ENCODE measurements at regions not wholly inside any gene's neighbourhood (a gene's known extent, or its start where the extent isn't known, plus 50 kb on each side); places are given as distances from the start of the nearest gene placed in this dataset.

DNA sequence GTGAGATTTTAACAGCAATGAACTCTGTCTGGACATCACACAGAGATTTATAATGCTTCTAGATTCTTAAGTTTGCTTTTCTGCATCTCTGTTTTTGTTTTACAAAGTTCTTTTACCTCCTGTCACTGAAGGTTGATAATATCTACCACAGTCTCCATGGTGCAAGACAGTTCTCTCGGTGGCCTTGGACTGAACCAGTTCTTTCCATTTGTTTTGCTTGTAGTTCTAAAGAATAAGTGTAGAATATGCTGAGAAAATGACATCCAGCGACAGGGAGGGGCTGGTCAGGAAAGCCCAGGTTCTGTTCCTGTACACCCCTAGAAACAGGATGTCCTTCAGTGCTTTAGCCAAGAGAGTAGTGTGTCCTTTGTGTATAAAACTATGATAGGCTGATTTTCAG, 1079.5 kb upstream of the INTU start:
- Mint-ChIP-seq H3K27ac (ENCODE audit: unreplicated experiment) (no peak overlapping the region), H3K9me3 (no peaks in the 10 kb centered on the region), H3K4me1 (no peaks in the 10 kb centered on the region), H3K27me3 (ENCODE audit: low read depth) (no peaks in the 10 kb centered on the region), H3K4me3 (no peak overlapping the region), H3K36me3 (ENCODE audit: low read depth) (no peaks in the 10 kb centered on the region)
- TF ChIP-seq, protein P1, sequence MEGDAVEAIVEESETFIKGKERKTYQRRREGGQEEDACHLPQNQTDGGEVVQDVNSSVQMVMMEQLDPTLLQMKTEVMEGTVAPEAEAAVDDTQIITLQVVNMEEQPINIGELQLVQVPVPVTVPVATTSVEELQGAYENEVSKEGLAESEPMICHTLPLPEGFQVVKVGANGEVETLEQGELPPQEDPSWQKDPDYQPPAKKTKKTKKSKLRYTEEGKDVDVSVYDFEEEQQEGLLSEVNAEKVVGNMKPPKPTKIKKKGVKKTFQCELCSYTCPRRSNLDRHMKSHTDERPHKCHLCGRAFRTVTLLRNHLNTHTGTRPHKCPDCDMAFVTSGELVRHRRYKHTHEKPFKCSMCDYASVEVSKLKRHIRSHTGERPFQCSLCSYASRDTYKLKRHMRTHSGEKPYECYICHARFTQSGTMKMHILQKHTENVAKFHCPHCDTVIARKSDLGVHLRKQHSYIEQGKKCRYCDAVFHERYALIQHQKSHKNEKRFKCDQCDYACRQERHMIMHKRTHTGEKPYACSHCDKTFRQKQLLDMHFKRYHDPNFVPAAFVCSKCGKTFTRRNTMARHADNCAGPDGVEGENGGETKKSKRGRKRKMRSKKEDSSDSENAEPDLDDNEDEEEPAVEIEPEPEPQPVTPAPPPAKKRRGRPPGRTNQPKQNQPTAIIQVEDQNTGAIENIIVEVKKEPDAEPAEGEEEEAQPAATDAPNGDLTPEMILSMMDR (conservative IDR thresholded peaks at IDR 0.05) = no peak
- no peak for DNase-seq (ENCODE audit: low read depth, low spot score)

DNA sequence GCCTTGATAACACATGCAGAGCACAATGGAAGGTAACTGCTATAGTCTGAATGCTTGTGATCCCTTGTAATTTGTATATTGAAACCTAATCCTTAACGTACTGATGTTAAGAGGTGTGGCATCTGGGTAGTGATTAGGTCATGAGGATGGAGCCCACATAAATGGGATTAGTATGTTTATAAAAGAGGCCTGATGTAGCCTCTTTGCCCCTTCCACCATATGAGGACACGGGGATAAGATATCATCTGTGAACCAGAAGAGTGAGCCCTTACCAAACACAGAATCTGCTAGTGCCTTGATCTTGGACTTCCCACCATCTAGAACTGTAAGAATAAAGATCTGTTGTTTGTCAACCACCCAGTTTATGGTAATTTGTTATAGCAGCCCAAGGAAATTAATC, 1074.2 kb upstream of the INTU start:
- H3K9me3 Mint-ChIP-seq = peaks cover 3% of the 10 kb centered on the region
- no peak for DNase-seq (ENCODE audit: low read depth, low spot score)
- TF ChIP-seq, protein P1 (conservative IDR thresholded peaks at IDR 0.05) = no peak
- no peak overlapping the region for H3K27ac Mint-ChIP-seq (ENCODE audit: unreplicated experiment)
- H3K4me1 Mint-ChIP-seq = no peaks in the 10 kb centered on the region
- H3K36me3 Mint-ChIP-seq (ENCODE audit: low read depth) = peaks cover 3% of the 10 kb centered on the region
- H3K27me3 Mint-ChIP-seq (ENCODE audit: low read depth) = no peaks in the 10 kb centered on the region
- no peak overlapping the region for H3K4me3 Mint-ChIP-seq

DNA sequence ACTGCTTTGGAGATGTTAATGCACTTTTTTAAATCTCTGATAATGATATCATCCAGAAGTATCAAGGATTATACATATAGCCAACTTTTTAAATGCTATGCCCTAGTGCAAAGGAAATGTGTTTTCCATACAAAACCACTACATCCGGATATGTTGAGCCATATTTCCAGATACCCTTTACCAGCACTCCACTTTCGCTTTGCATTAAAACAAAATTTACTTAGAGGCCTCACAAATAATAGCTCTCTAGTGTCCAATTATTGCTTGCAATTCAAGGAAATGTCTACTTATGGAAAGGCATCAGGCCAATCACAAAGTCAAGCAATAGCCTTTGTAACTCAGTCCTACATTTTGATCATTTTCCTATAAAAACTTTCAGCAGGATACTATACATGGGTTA, 1072.8 kb upstream of the INTU start:
- H3K4me3 Mint-ChIP-seq = no peak overlapping the region
- no peak for DNase-seq (ENCODE audit: low read depth, low spot score)
- peaks cover 7% of the 10 kb centered on the region for H3K36me3 Mint-ChIP-seq (ENCODE audit: low read depth)
- H3K9me3 Mint-ChIP-seq = peaks cover 3% of the 10 kb centered on the region
- H3K4me1 Mint-ChIP-seq = peaks cover 6% of the 10 kb centered on the region
- H3K27me3 Mint-ChIP-seq (ENCODE audit: low read depth) = no peaks in the 10 kb centered on the region
- TF ChIP-seq, protein P1 (conservative IDR thresholded peaks at IDR 0.05) = no peak
- H3K27ac Mint-ChIP-seq (ENCODE audit: unreplicated experiment) = no peak overlapping the region

DNA sequence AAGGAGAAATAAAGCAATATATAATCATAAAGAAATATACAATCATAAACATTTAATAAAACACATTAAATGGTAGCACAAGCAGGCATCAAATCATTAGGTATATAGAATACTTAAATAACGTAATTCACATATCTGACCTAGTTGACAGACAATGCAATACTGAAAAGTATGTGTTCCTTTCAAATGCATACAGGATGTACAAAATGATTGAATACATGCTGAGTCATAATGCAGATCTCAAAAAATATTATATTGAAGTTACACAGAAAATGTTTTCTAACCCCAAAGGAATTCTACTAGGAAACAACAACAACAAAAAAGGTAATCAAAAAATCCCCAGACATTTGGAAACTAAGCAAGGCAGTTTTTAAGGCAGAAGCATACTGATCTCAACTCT, 1072.0 kb upstream of the INTU start:
- DNase-seq (ENCODE audit: low read depth, low spot score) = no peak
- peaks cover 3% of the 10 kb centered on the region for H3K9me3 Mint-ChIP-seq
- H3K4me1 Mint-ChIP-seq = peaks cover 6% of the 10 kb centered on the region
- peaks cover 7% of the 10 kb centered on the region for H3K36me3 Mint-ChIP-seq (ENCODE audit: low read depth)
- no peak overlapping the region for H3K4me3 Mint-ChIP-seq
- no peak overlapping the region for H3K27ac Mint-ChIP-seq (ENCODE audit: unreplicated experiment)
- no peaks in the 10 kb centered on the region for H3K27me3 Mint-ChIP-seq (ENCODE audit: low read depth)
- TF ChIP-seq, protein P1 (conservative IDR thresholded peaks at IDR 0.05) = no peak

DNA sequence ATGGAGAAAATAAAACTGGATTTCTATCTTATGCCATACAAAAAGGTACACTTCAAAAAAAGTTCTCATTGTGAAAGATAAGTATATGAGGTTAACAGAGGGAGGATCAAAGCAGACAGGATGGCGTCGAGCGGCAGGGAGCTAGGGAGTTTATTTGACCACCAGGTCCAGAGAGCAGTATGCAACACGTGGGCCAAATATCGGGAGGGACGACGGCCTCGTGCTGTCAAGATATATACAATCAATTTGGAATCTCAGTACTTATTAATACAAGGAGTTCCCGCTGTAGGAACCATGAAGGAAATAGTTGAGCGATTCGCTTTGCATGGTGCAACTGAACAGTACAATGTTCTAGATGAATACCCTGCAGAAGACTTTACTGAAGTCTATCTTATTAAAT, 1069.4 kb upstream of the INTU start:
- Mint-ChIP-seq H3K4me3 (no peak overlapping the region), H3K27me3 (ENCODE audit: low read depth) (no peaks in the 10 kb centered on the region), H3K27ac (ENCODE audit: unreplicated experiment) (no peak overlapping the region), H3K36me3 (ENCODE audit: low read depth) (peaks cover 7% of the 10 kb centered on the region), H3K4me1 (peaks cover 6% of the 10 kb centered on the region), H3K9me3 (peaks cover 3% of the 10 kb centered on the region)
- TF ChIP-seq, protein P1 (conservative IDR thresholded peaks at IDR 0.05) = no peak
- no peak for DNase-seq (ENCODE audit: low read depth, low spot score)

Measured in neural crest cell (in vitro differentiated cells).